ENCODE measurements at regions not wholly inside any gene's neighbourhood (a gene's known extent, or its start where the extent isn't known, plus 50 kb on each side); places are given as distances from the start of the nearest gene placed in this dataset.

DNA sequence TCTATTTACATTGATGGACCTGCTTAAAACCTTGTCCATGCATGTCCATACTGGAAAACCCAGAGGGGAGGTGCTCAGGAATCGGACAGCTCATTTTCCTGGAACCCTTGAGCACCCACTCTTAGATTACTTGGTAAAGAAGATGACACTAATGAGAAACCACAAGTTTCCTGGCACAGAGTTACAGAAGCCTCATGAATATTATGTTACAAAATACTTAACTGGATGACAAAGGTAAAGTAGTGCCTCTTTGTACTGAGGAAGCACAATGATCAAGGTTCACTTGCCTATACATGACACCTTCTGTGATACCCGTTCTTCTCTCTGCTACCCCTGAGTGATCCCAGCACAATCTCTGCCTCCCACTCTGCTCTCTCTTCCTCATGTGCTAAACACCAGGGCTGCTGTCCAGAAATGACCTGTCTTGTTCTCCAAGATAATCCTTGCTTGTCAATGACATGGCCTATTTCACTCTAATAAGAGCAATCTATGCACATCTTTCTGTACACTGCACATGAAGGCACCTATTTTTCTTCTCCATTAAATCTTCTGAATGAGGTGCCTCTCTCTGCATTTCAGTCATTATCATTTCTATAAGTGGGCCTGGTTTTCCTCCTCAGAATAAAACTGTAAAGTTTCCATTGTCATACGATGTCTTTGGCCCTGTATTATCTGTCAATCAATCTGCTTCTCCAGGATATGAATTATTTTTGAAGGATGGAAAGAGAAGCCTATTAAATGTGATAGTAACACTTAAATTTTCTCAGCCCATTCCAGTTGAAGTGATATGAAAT, 684.0 kb upstream of the ACO1 start:
- H3K9ac ChIP-seq (ENCODE audit: control insufficient read depth, insufficient read depth, low read length): no peak overlapping the region
- ChIA-PET RAD21 (ENCODE audit: unreplicated experiment) (no interaction called here), SMC1A (ENCODE audit: uncharacterized antibody, unreplicated experiment) (no interaction called here), CTCF (no interaction called here), POLR2A (no interaction called here)
- H3K4me1 ChIP-seq (ENCODE audit: control insufficient read depth, insufficient read depth, low read length): no peaks in the 10 kb centered on the region
- H3K27me3 ChIP-seq (replicated peaks in 1 of 2; ENCODE audit: control insufficient read depth in 2 of 2, insufficient read depth in 2 of 2, low read length in 1 of 2): no peaks in the 10 kb centered on the region
- no peaks in the 10 kb centered on the region for H3K79me2 ChIP-seq (ENCODE audit: control insufficient read depth, insufficient read depth, low read length)
- WGBS (ENCODE audit: insufficient coverage, insufficient replicate concordance, low lambda C conversion rate, missing lambda C conversion rate): 1% methylated on average over 3 of the region's 3 CpGs
- in situ Hi-C loops (cut with MboI): no loop called here
- H3K4me3 ChIP-seq: no peak overlapping the region
- H3K4me2 ChIP-seq (ENCODE audit: control insufficient read depth, insufficient read depth): no peak overlapping the region
- H3K9me3 ChIP-seq (replicated peaks; ENCODE audit: control insufficient read depth, insufficient read depth, low read length): no peaks in the 10 kb centered on the region
- ATAC-seq: no peak
- intact Hi-C loops (cut with micrococcal nuclease; ENCODE audit: unreplicated experiment): no loop called here
- BruUV-seq (replicated peaks): no TSS peak
- H3K27ac ChIP-seq (ENCODE audit: control insufficient read depth, insufficient read depth): no peak overlapping the region
- H2AFZ ChIP-seq (ENCODE audit: control insufficient read depth, low read depth, low read length): no peak overlapping the region
- no peaks in the 10 kb centered on the region for H3K36me3 ChIP-seq (ENCODE audit: control insufficient read depth in 2 of 2, insufficient read depth in 2 of 2, low read length in 1 of 2)
- DNase-seq (ENCODE audit: low read depth, low spot score): no peak
- TF ChIP-seq, protein P1, sequence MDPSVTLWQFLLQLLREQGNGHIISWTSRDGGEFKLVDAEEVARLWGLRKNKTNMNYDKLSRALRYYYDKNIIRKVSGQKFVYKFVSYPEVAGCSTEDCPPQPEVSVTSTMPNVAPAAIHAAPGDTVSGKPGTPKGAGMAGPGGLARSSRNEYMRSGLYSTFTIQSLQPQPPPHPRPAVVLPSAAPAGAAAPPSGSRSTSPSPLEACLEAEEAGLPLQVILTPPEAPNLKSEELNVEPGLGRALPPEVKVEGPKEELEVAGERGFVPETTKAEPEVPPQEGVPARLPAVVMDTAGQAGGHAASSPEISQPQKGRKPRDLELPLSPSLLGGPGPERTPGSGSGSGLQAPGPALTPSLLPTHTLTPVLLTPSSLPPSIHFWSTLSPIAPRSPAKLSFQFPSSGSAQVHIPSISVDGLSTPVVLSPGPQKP (IDR thresholded peaks at IDR 0.05; ENCODE audit: low read depth, low read length): no peak
- TF ChIP-seq SPI1 (IDR thresholded peaks at IDR 0.05; ENCODE audit: borderline replicate concordance, insufficient read depth, low read depth, low read length) (no peak), STAT1 (conservative IDR thresholded peaks at IDR 0.05) (no peak), ZNF687 (IDR thresholded peaks at IDR 0.05) (no peak), BHLHE40 (IDR thresholded peaks at IDR 0.05; ENCODE audit: borderline replicate concordance in 1 of 2, low read depth in 2 of 2, low read length in 1 of 2) (no peak), SMAD1 (IDR thresholded peaks at IDR 0.05; ENCODE audit: low read depth, partially characterized antibody) (no peak), SMARCA5 (IDR thresholded peaks at IDR 0.05) (no peak), YBX1 (IDR thresholded peaks at IDR 0.05) (no peak), ETV6 (conservative IDR thresholded peaks at IDR 0.05 in 1 of 2, IDR thresholded peaks at IDR 0.05 in 1 of 2; ENCODE audit: borderline replicate concordance in 1 of 2, low read depth in 1 of 2) (no peak), RBBP5 (conservative IDR thresholded peaks at IDR 0.05) (no peak)
- FAIRE-seq: no peak
- no peaks in the 10 kb centered on the region for H4K20me1 ChIP-seq (ENCODE audit: control insufficient read depth, insufficient read depth)
